DMS79 treated with DMSO at 0.1 percent for 48 hours (cell line): ENCODE measurements at regions not wholly inside any gene's neighbourhood (a gene's known extent, or its start where the extent isn't known, plus 50 kb on each side); places are given as distances from the start of the nearest gene placed in this dataset.

Experiments used
- DNase-seq: peaks from one replicate; lab custom pipeline; 2025; lab: John Stamatoyannopoulos, UW

DNA sequence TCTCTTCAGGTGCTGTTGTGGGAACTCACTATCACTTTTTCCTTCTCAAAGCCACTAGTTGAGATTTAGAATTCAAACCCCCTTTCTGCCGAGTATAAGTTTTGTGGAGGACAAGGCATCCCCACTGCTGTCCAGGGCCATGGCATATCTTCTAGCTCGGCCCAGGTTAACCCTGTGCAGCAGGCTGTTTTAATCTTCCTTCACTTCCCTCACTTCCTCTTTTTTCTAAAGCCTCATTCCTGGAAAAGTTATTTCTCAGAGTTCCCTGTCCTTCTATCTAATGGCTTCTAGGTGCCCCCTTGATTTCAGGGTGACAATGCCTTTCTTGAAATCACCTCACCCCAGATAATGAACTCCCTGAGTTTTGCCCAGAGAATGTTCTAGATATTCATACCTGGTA, 222.3 kb downstream of the SNX10 start:
- no peak for DNase-seq

DNA sequence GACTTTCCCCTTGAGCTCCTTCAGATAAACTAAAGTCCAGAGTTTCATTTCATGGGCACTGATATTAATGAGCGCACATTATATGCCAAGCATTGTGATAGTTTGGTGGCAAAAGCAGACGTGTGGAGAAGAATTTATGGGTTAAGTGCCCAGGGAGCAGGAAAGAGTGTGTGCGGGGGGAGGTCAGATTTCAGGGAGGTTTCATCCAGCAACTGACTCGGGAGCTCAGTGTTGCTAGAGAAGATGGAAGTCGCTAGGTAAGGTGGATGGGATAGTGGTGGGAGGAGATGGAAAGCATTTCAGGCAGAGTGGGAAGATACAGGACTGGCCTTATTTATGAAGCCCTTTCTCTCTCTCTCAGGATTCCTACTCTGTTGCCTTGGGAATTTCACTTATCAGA, 223.0 kb downstream of the SNX10 start:
- DNase-seq = peak; percentile 34

DNA sequence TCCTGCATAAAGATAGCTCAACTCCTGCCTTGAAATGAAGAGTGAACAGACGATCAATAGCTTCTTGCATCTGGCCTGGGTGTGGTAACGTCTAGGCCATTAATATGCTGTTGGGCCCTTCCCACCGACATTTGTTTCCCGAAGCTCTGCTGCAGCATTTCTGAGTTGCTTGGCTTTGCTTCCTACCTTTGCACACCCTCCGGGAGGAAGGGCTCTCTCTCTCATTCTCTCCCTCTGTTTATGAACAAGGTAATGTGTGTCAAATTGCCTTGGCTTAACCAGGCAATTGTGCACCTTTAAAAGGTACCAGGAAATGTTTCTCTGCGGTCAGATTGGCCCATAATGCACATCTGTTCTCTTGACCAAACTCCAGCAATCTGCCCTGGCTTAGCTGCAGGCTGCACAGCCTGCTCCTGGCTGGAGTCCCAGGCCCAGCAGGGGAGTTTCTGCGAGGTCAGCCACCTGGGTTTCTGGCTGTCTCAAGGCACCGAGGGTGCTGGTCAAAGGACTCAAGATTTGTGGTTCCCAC, 223.7 kb downstream of the SNX10 start:
- peak; percentile 82 for DNase-seq

GRCh38 chr7:26520483-26520882, 228.8 kb downstream of the SNX10 start:
- DNase-seq = no peak

- no peak for DNase-seq
These were observed 231.0 kb downstream of the SNX10 start for GRCh38 chr7:26522633-26523032.

GRCh38 chr7:26525398-26526264, 234.0 kb downstream of the SNX10 start:
- no peak for DNase-seq

DNA sequence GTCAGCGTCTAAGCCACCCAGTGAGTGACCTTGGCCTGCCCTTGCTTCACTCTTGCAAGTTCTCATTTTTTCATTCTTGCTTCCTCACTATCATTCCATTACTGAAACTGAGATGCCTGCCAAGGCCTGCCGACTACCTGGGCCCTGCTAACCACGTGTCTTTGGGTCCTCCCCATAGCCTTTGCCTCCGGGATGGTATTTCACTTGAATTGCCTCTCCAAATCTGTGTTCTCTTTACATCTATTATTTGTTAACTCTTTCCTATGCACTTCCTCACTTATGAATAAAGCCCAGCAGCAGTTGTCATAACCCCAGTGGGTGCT, 234.6 kb downstream of the SNX10 start:
- DNase-seq = no peak

GRCh38 chr7:26531926-26532325, 240.3 kb downstream of the SNX10 start:
- DNase-seq = no peak

GRCh38 chr7:26532471-26532870, 240.8 kb downstream of the SNX10 start:
- no peak for DNase-seq

DNA sequence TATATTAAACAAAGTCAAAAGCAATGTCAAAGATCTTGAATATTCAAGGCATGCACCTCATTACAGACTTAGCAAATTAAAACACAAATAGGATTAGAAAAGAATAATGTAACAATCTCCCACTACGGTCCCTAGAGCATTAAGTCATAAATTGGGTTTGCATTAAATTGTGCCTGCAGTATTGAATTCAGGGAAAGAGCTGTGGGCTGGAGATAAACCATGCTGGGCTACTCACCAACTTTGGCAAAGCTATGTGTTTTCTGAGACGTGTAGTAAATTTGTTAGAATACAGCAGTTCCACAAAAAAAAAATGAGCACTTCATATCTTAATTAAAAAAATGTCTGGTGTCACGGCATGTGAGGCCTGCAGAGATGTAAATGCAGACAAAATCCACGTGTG, 241.6 kb downstream of the SNX10 start:
- DNase-seq = no peak

- peak; percentile 68 for DNase-seq
These were observed 243.2 kb downstream of the SNX10 start for GRCh38 chr7:26534649-26535482.

GRCh38 chr7:26535483-26536007, 243.9 kb downstream of the SNX10 start:
- DNase-seq = no peak

DNA sequence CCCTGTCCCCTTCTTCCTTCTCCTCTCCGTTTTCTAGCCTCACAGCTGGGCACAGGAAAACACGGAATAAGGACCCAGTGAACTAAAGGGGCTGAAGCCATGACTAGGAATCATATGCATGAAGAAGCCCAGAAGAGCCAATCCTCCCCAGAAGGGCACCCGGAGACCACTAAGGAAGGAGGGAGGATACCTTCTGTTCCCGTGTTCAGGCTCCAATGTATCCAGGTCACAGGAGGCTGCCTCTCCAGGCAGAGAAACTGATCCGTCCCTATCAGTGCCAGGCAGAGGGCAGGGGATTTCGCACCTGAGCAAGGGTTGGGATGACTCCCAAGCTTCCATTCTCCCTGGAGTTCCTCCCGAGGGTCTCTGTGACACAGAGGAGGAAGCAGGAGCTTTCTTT, 246.6 kb downstream of the SNX10 start:
- DNase-seq = no peak

DNA sequence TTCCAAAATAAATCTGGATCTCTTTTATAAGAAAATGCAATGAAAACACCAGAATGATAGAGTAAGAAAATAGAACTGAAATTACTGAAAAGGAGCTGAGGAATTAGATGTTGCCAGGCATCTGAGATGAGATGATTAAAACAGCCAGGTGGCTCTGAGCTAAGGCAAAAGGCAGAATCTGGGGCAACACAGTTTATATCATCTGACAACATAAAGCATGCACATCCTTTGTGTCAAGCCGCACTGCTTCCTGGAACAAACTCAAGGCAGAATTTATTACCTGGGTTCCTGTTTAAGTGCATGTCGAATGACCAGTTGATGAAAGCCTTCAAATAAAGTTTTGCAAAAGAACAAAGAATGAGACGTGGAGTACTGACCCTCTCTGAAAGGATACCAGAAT, 247.0 kb downstream of the SNX10 start:
- no peak for DNase-seq

GRCh38 chr7:26543340-26543739, 251.7 kb downstream of the SNX10 start:
- DNase-seq = no peak

GRCh38 chr7:26543951-26544350, 252.3 kb downstream of the SNX10 start:
- DNase-seq = no peak

DNA sequence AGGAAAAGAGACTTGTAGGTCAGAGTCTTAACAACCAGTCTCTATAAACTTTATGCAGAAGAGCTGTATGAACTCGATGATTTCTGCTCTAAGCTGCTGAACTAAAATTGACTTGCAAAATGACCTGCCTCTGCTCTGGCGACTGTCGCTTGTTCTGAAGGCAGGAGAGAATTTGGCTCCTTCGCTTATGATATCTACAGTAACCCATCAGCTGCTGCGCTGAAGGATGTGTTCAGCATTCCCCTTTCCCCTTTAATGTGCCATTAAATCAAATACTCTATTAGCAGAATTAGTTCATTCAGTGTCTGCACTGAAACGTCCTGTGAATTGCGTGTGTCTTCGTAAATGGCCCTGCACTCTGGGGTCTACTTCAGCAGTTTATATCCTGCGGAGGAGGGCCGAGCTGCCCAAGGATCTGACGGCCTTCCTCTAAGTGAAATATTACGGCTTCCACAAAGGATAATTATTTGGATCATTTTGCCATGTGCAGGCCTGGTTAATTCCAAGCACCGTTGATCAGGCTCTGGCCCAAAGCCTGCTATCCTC, 254.9 kb downstream of the SNX10 start:
- DNase-seq = no peak

- DNase-seq = no peak
These were observed 255.5 kb downstream of the SNX10 start for GRCh38 chr7:26547156-26547555.

GRCh38 chr7:26549281-26549944, 257.8 kb downstream of the SNX10 start:
- DNase-seq = no peak

GRCh38 chr7:26550492-26550891, 258.8 kb downstream of the SNX10 start:
- no peak for DNase-seq

- no peak for DNase-seq
These were observed 260.1 kb downstream of the SNX10 start for GRCh38 chr7:26551740-26552139.

GRCh38 chr7:26553128-26553527, 261.5 kb downstream of the SNX10 start:
- no peak for DNase-seq
